Smooth muscle cell (in vitro differentiated cells): ENCODE measurements at regions not wholly inside any gene's neighbourhood (a gene's known extent, or its start where the extent isn't known, plus 50 kb on each side); places are given as distances from the start of the nearest gene placed in this dataset.

Source experiments
- DNase-seq: peaks from one replicate; lab custom pipeline; 2025; ENCODE audit not compliant: unreplicated experiment; lab: John Stamatoyannopoulos, UW
- H2AFZ ChIP-seq: fragments of 200-600 bp; sonication (generic); 2 replicates; pipeline ENCODE4 v1.6.0; 2016; ENCODE audit warnings: antibody characterized with exemption, low read depth, mild to moderate bottlenecking
- H3F3A ChIP-seq: fragments of 200-600 bp; sonication (generic); 2 replicates; pipeline ENCODE4 v1.6.0; 2017; ENCODE audit warnings: antibody characterized with exemption, low read depth
- H3K27ac ChIP-seq: fragments of 200-600 bp; sonication (generic); 2 replicates; pipeline ENCODE4 v1.5.1; 2016; ENCODE audit warnings: low read depth, mild to moderate bottlenecking
- H3K27me3 ChIP-seq: fragments of 200-600 bp; sonication (generic); 2 replicates; pipeline ENCODE4 v1.6.1; 2016; ENCODE audit warnings: low read depth, mild to moderate bottlenecking
- H3K36me3 ChIP-seq: fragments of 200-600 bp; sonication (generic); 2 replicates; pipeline ENCODE4 v1.5.1; 2016; ENCODE audit warnings: low read depth
- H3K4me1 ChIP-seq: fragments of 200-600 bp; sonication (generic); 2 replicates; pipeline ENCODE4 v1.5.1; 2016; ENCODE audit warnings: low read depth
- H3K4me2 ChIP-seq: fragments of 200-600 bp; sonication (generic); 2 replicates; pipeline ENCODE4 v1.6.0; 2016; ENCODE audit warnings: mild to moderate bottlenecking
- H3K4me3 ChIP-seq: fragments of 200-600 bp; sonication (generic); 2 replicates; pipeline ENCODE4 v1.5.1; 2016; ENCODE audit warnings: mild to moderate bottlenecking
- H3K79me2 ChIP-seq: fragments of 200-600 bp; sonication (generic); 2 replicates; pipeline ENCODE4 v1.6.0; 2016; ENCODE audit warnings: low read depth, mild to moderate bottlenecking
- H3K9ac ChIP-seq: fragments of 200-600 bp; sonication (generic); 2 replicates; pipeline ENCODE4 v1.6.0; 2016; ENCODE audit warnings: low read depth
- H3K9me3 ChIP-seq: fragments of 200-600 bp; sonication (generic); replicated peaks from 2 replicates; pipeline ENCODE4 v1.5.1; 2016; ENCODE audit warnings: low read depth
- H4K20me1 ChIP-seq: fragments of 200-600 bp; sonication (generic); 2 replicates; pipeline ENCODE4 v1.6.0; 2016; ENCODE audit warnings: low read depth
- WGBS: methylation state at CpG from one replicate; pipeline ENCODE4 v1.1.7; 2016; ENCODE audit warnings: low lambda C conversion rate; 5-methylcytosine and 5-hydroxymethylcytosine counted together
- TF ChIP-seq, protein P1 (sequence below): fragments of 200-600 bp; sonication (generic); IDR thresholded peaks from 2 replicates; pipeline ENCODE4 v1.5.1; 2017; ENCODE audit warnings: borderline replicate concordance, mild to moderate bottlenecking, antibody characterized with exemption; ENCODE audit not compliant: insufficient read depth, poor library complexity, severe bottlenecking

DNA sequence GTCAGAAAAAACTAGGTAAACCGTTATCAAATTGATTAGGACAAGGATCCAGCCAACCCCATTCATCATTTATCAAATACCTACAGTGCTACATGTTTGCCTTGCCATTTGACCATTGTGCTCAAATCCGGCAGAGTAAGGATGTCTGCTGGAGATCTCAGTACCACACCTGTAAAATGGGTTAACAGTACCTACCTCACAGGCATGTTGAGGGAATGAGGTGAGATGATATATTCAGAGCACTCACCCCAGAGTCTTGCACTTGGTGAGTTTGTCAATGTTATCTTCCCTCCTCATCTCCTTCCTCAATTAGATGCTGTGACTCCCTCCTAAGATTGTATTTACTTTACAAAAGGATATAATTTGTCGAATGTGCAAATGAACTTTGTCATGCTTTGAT is 54.5 kb upstream of the DSP start:
- H3K4me1 ChIP-seq = no peaks in the 10 kb centered on the region
- H3K27me3 ChIP-seq = no peaks in the 10 kb centered on the region
- no peak overlapping the region for H3K27ac ChIP-seq
- no peaks in the 10 kb centered on the region for H3K9me3 ChIP-seq
- H3K36me3 ChIP-seq = no peaks in the 10 kb centered on the region
- no peaks in the 10 kb centered on the region for H4K20me1 ChIP-seq
- TF ChIP-seq, protein P1, sequence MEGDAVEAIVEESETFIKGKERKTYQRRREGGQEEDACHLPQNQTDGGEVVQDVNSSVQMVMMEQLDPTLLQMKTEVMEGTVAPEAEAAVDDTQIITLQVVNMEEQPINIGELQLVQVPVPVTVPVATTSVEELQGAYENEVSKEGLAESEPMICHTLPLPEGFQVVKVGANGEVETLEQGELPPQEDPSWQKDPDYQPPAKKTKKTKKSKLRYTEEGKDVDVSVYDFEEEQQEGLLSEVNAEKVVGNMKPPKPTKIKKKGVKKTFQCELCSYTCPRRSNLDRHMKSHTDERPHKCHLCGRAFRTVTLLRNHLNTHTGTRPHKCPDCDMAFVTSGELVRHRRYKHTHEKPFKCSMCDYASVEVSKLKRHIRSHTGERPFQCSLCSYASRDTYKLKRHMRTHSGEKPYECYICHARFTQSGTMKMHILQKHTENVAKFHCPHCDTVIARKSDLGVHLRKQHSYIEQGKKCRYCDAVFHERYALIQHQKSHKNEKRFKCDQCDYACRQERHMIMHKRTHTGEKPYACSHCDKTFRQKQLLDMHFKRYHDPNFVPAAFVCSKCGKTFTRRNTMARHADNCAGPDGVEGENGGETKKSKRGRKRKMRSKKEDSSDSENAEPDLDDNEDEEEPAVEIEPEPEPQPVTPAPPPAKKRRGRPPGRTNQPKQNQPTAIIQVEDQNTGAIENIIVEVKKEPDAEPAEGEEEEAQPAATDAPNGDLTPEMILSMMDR = no peak
- no peak overlapping the region for H3K9ac ChIP-seq
- H3K4me3 ChIP-seq = no peak overlapping the region
- no peak overlapping the region for H2AFZ ChIP-seq
- H3F3A ChIP-seq = no peaks in the 10 kb centered on the region
- H3K4me2 ChIP-seq = no peak overlapping the region
- no peaks in the 10 kb centered on the region for H3K79me2 ChIP-seq
- WGBS = 97% methylated on average over 3 of the region's 3 CpGs
- DNase-seq = no peak

DNA sequence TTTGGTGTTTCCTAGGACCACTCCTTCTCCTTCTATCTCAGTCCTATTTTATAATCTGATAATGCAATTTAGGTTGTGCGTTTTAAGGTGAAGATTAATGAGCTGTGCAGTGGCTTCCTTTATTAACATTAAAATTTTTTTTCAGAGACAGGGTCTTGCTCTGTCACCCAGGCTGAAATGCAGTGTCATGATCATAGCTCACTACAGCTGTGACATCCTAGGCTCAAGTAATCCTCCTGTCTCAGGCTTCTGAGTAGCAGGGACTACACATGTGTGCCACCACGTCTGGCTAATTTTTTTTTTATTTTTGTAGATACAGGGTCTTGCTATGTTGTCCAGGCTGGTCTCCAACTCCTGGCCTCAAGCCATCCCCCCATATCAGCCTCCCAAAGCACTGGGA is 53.0 kb upstream of the DSP start:
- H3K36me3 ChIP-seq = no peaks in the 10 kb centered on the region
- H3F3A ChIP-seq = no peaks in the 10 kb centered on the region
- no peaks in the 10 kb centered on the region for H3K79me2 ChIP-seq
- no peak for DNase-seq
- H3K9me3 ChIP-seq = no peaks in the 10 kb centered on the region
- no peaks in the 10 kb centered on the region for H3K27me3 ChIP-seq
- no peaks in the 10 kb centered on the region for H3K4me1 ChIP-seq
- TF ChIP-seq, protein P1 = no peak
- no peak overlapping the region for H2AFZ ChIP-seq
- no peaks in the 10 kb centered on the region for H4K20me1 ChIP-seq
- H3K9ac ChIP-seq = no peak overlapping the region
- no peak overlapping the region for H3K4me2 ChIP-seq
- WGBS = 84% methylated on average over 2 of the region's 2 CpGs
- H3K27ac ChIP-seq = no peak overlapping the region
- H3K4me3 ChIP-seq = no peak overlapping the region

DNA sequence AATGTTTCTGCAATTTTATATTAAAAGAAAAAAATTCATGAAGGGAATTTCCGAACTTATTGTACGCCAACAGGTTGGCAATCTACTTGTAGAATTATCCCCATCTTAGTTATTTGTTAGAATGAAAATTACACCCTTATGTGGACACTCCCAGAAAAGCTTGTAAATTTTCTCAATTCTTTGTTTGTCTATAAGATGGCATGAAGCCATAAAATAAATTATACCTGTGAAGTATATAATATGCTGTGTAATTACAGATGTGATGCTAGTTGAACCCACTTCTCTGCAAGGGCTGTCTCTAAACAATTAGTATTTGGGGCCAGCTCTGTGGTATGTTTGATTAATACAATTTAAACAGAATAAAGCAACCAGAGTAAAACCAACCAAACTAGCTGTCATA is 52.1 kb upstream of the DSP start:
- no peaks in the 10 kb centered on the region for H3F3A ChIP-seq
- H3K4me3 ChIP-seq = no peak overlapping the region
- 78% methylated on average over 2 of the region's 2 CpGs for whole genome bisulfite sequencing
- H3K27me3 ChIP-seq = no peaks in the 10 kb centered on the region
- H4K20me1 ChIP-seq = no peaks in the 10 kb centered on the region
- H3K36me3 ChIP-seq = no peaks in the 10 kb centered on the region
- no peaks in the 10 kb centered on the region for H3K4me1 ChIP-seq
- no peaks in the 10 kb centered on the region for H3K79me2 ChIP-seq
- no peaks in the 10 kb centered on the region for H3K9me3 ChIP-seq
- TF ChIP-seq, protein P1 = no peak
- no peak overlapping the region for H3K4me2 ChIP-seq
- no peak overlapping the region for H2AFZ ChIP-seq
- no peak overlapping the region for H3K27ac ChIP-seq
- no peak overlapping the region for H3K9ac ChIP-seq
- DNase-seq = no peak
